Activated CD4-positive, alpha-beta T cell treated with anti-CD3 and anti-CD28 coated beads for 48 hours (primary cell): ENCODE measurements at regions not wholly inside any gene's neighbourhood (a gene's known extent, or its start where the extent isn't known, plus 50 kb on each side); places are given as distances from the start of the nearest gene placed in this dataset.

ENCODE experiments used
- DNase-seq: peaks from one replicate; pipeline ENCODE4 v3.0.0-alpha.2; 2020

GRCh38 chr5:119792161-119792799 is 162.9 kb downstream of the FAM170A start:
- DNase-seq: no peak

GRCh38 chr5:119795768-119796167 is 166.4 kb downstream of the FAM170A start:
- DNase-seq: no peak

GRCh38 chr5:119801570-119801969 is 172.2 kb downstream of the FAM170A start:
- DNase-seq: no peak

GRCh38 chr5:119808024-119808423 is 178.7 kb downstream of the FAM170A start:
- no peak for DNase-seq

GRCh38 chr5:119808474-119808873 is 179.1 kb downstream of the FAM170A start:
- no peak for DNase-seq

- no peak for DNase-seq
Observed at GRCh38 chr5:119810217-119810616, 180.9 kb downstream of the FAM170A start.

GRCh38 chr5:119811458-119811857 is 182.1 kb downstream of the FAM170A start:
- no peak for DNase-seq

- DNase-seq: no peak
Observed at GRCh38 chr5:119814655-119815054, 185.3 kb downstream of the FAM170A start.

GRCh38 chr5:119816055-119816454 is 186.7 kb downstream of the FAM170A start:
- no peak for DNase-seq

- DNase-seq: no peak
Observed at GRCh38 chr5:119820016-119820415, 190.7 kb downstream of the FAM170A start.

GRCh38 chr5:119820608-119821007 is 191.2 kb downstream of the FAM170A start:
- no peak for DNase-seq

- no peak for DNase-seq
Observed at GRCh38 chr5:119828541-119828940, 199.2 kb downstream of the FAM170A start.

GRCh38 chr5:119829341-119829740 is 200.0 kb downstream of the FAM170A start:
- no peak for DNase-seq

- DNase-seq: no peak
Observed at GRCh38 chr5:119833176-119833575, 203.8 kb downstream of the FAM170A start.

GRCh38 chr5:119840175-119840574 is 210.8 kb downstream of the FAM170A start:
- no peak for DNase-seq

GRCh38 chr5:119852140-119852539 is 222.8 kb downstream of the FAM170A start:
- DNase-seq: no peak

- DNase-seq: no peak
Observed at GRCh38 chr5:119860463-119860862, 231.1 kb downstream of the FAM170A start.

- no peak for DNase-seq
Observed at GRCh38 chr5:119862619-119863018, 233.3 kb downstream of the FAM170A start.

GRCh38 chr5:119864286-119864685 is 234.9 kb downstream of the FAM170A start:
- no peak for DNase-seq

- DNase-seq: no peak
Observed at GRCh38 chr5:119873611-119874010, 244.3 kb downstream of the FAM170A start.

- DNase-seq: no peak
Observed at GRCh38 chr5:119876522-119876921, 247.2 kb downstream of the FAM170A start.

GRCh38 chr5:119878712-119879111 is 249.4 kb downstream of the FAM170A start:
- no peak for DNase-seq

GRCh38 chr5:119879446-119879845 is 250.1 kb downstream of the FAM170A start:
- DNase-seq: no peak

GRCh38 chr5:119895066-119895465 is 265.7 kb downstream of the FAM170A start:
- no peak for DNase-seq

GRCh38 chr5:119896826-119897536 is 267.6 kb downstream of the FAM170A start:
- DNase-seq: no peak
